Nephron (organoid): ENCODE measurements at regions not wholly inside any gene's neighbourhood (a gene's known extent, or its start where the extent isn't known, plus 50 kb on each side); places are given as distances from the start of the nearest gene placed in this dataset.

Experiments used
- H3K27ac Mint-ChIP-seq, 3 experiments: 2 replicates each; pipeline ENCODE4 v1.8.0; 2020; ENCODE audit warnings: mixed read lengths in 3 of 3, mild to moderate bottlenecking in 2 of 3, moderate library complexity in 1 of 3
- H3K27me3 Mint-ChIP-seq: 2 replicates; pipeline ENCODE4 v1.8.0; 2021; ENCODE audit warnings: low read depth, mild to moderate bottlenecking, moderate library complexity, mixed read lengths
- H3K36me3 Mint-ChIP-seq: 2 replicates; pipeline ENCODE4 v1.8.0; 2020; ENCODE audit warnings: low read depth, mixed read lengths
- H3K4me1 Mint-ChIP-seq: 2 replicates; pipeline ENCODE4 v1.8.0; 2020; ENCODE audit warnings: mixed read lengths
- H3K4me3 Mint-ChIP-seq, 3 experiments: 2 replicates each; pipeline ENCODE4 v1.8.0; 2020; ENCODE audit warnings: mild to moderate bottlenecking in 3 of 3, mixed read lengths in 3 of 3, moderate library complexity in 2 of 3
- H3K9me3 Mint-ChIP-seq: 2 replicates; pipeline ENCODE4 v1.8.0; 2020; ENCODE audit warnings: mixed read lengths
- TF ChIP-seq, protein P1 (sequence below), 3 experiments: fragments of 200-600 bp; sonication (generic); IDR thresholded peaks; one replicate each; pipeline ENCODE4 v1.5.0; 2021; ENCODE audit warnings: antibody characterized with exemption in 3 of 3; ENCODE audit not compliant: unreplicated experiment in 3 of 3

- TF ChIP-seq, protein P1, sequence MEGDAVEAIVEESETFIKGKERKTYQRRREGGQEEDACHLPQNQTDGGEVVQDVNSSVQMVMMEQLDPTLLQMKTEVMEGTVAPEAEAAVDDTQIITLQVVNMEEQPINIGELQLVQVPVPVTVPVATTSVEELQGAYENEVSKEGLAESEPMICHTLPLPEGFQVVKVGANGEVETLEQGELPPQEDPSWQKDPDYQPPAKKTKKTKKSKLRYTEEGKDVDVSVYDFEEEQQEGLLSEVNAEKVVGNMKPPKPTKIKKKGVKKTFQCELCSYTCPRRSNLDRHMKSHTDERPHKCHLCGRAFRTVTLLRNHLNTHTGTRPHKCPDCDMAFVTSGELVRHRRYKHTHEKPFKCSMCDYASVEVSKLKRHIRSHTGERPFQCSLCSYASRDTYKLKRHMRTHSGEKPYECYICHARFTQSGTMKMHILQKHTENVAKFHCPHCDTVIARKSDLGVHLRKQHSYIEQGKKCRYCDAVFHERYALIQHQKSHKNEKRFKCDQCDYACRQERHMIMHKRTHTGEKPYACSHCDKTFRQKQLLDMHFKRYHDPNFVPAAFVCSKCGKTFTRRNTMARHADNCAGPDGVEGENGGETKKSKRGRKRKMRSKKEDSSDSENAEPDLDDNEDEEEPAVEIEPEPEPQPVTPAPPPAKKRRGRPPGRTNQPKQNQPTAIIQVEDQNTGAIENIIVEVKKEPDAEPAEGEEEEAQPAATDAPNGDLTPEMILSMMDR (IDR thresholded peaks at IDR 0.05; ENCODE audit: unreplicated experiment in 3 of 3): no peak
- Mint-ChIP-seq H3K4me1 (no peaks in the 10 kb centered on the region), H3K4me3 (no peak overlapping the region), H3K27ac (no peak overlapping the region), H3K36me3 (no peaks in the 10 kb centered on the region), H3K27me3 (peaks cover 3% of the 10 kb centered on the region), H3K9me3 (no peaks in the 10 kb centered on the region)
Observed at GRCh38 chr3:16106050-16106449, 68.4 kb upstream of the GALNT15 start.

- Mint-ChIP-seq H3K27ac (no peak overlapping the region), H3K9me3 (no peaks in the 10 kb centered on the region), H3K4me1 (no peaks in the 10 kb centered on the region), H3K36me3 (no peaks in the 10 kb centered on the region), H3K27me3 (peaks cover 3% of the 10 kb centered on the region), H3K4me3 (no peak overlapping the region)
- TF ChIP-seq, protein P1 (IDR thresholded peaks at IDR 0.05; ENCODE audit: unreplicated experiment in 3 of 3): no peak
Observed at GRCh38 chr3:16108424-16108823, 66.1 kb upstream of the GALNT15 start.

DNA sequence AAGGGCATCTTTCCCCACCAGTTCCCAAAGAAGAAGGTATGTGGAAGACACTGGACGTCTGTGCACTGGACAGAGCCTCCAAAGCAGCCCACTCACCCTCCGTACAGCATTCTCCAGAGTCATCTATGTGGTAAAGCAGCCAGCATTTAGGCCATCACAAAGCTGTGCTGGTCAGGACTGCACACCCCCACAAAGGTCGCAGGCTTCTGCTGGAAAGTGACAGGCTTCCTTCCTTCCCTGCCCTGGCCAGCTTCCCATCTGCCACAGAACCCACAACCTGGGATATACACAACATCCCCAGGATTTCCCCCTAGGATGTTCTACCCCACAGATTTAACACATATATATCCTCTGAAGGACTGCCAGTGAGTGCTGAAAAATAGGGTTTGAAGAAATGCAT is 64.6 kb upstream of the GALNT15 start:
- TF ChIP-seq, protein P1 (IDR thresholded peaks at IDR 0.05; ENCODE audit: unreplicated experiment in 3 of 3): no peak
- no peaks in the 10 kb centered on the region for H3K36me3 Mint-ChIP-seq
- no peak overlapping the region for H3K27ac Mint-ChIP-seq
- H3K4me1 Mint-ChIP-seq: no peaks in the 10 kb centered on the region
- peaks cover 3% of the 10 kb centered on the region for H3K9me3 Mint-ChIP-seq
- H3K4me3 Mint-ChIP-seq: no peak overlapping the region
- H3K27me3 Mint-ChIP-seq: peaks cover 3% of the 10 kb centered on the region

- Mint-ChIP-seq H3K4me3 (no peak overlapping the region), H3K27me3 (no peaks in the 10 kb centered on the region), H3K36me3 (no peaks in the 10 kb centered on the region), H3K4me1 (no peaks in the 10 kb centered on the region), H3K27ac (no peak overlapping the region), H3K9me3 (peaks cover 3% of the 10 kb centered on the region)
- TF ChIP-seq, protein P1 (IDR thresholded peaks at IDR 0.05; ENCODE audit: unreplicated experiment in 3 of 3): no peak
Observed at GRCh38 chr3:16112910-16113504, 61.5 kb upstream of the GALNT15 start.

DNA sequence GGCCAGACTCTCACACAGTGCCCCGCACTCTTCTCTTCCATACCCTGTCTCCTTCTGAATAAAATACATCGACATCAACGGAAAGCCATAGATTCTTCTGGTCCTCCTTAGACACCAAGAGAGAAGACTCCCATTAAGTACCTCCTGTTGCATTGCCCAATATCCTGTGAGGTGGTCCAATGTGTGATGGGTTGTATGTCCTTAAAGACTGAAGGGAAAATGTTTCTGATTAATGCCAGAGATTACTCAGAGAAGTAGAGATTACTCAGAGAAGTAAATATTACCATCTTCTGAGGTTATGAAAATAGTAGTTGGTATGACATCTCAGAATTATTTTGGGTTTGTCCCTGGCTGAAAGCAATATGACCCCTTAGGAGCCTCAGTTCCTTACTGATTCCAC is 60.8 kb upstream of the GALNT15 start:
- Mint-ChIP-seq H3K27me3 (no peaks in the 10 kb centered on the region), H3K27ac (no peak overlapping the region), H3K4me3 (no peak overlapping the region), H3K9me3 (peaks cover 3% of the 10 kb centered on the region), H3K36me3 (no peaks in the 10 kb centered on the region), H3K4me1 (no peaks in the 10 kb centered on the region)
- TF ChIP-seq, protein P1 (IDR thresholded peaks at IDR 0.05; ENCODE audit: unreplicated experiment in 3 of 3): no peak

DNA sequence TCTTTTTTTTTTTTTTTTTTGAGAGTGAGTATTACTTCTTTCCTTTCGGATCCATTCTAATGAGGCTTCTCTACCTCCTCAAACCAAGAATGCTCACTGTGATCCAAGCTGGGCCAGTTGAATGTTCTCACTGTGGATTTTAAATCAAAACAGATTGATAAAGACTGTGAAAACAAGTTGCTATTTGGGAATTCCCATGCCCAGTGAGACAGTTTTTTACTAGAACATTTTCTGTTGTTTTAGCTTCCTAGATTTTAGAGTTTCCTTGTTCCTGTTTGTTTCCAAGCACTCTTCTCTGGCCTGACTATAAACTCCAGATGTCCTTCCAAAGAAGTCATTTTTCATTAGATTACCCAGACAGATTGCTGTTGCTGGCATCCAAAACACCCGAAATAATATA is 60.1 kb upstream of the GALNT15 start:
- Mint-ChIP-seq H3K36me3 (no peaks in the 10 kb centered on the region), H3K27me3 (no peaks in the 10 kb centered on the region), H3K27ac (no peak overlapping the region), H3K4me3 (no peak overlapping the region), H3K4me1 (no peaks in the 10 kb centered on the region), H3K9me3 (peaks cover 3% of the 10 kb centered on the region)
- TF ChIP-seq, protein P1 (IDR thresholded peaks at IDR 0.05; ENCODE audit: unreplicated experiment in 3 of 3): no peak
